ENCODE measurements at regions not wholly inside any gene's neighbourhood (a gene's known extent, or its start where the extent isn't known, plus 50 kb on each side); places are given as distances from the start of the nearest gene placed in this dataset.
"Not testable (repeated sequence)": the region's sequence is repeated elsewhere in the genome, so short reads cannot be mapped to it uniquely, and the experiment has no call there.

DNA sequence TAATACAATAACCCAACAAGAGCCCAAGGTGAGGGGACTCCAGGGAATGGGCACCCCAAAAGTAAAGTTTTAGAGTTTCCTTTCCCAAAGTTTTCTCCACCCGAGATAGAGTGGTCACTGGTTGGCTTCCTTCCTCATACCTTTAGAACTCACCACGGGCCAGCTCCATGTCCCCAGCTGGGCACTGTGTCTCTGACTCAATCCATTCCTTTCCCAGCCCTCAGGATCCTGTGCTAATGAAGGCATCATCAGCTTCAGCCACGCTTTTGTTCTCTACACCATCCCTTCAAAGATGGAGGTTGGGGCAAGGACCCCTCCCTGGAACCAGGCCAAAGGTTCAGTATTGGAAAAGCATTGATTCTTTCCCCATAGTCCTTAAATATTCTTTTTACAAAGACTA is 59.8 kb upstream of the VASH1 start:
- H3K36me3 ChIP-seq (ENCODE audit: control insufficient read depth, insufficient read depth, low read length), result no peaks in the 10 kb centered on the region
- no peak overlapping the region for H3K4me3 ChIP-seq (replicated peaks; ENCODE audit: low read depth, low read length)
- DNase-seq (ENCODE audit: extremely low read depth, insufficient read length), result no peak
- no peak for TF ChIP-seq CTCF (IDR thresholded peaks at IDR 0.05; ENCODE audit: insufficient read depth, low read length, poor library complexity, severe bottlenecking)
- no peaks in the 10 kb centered on the region for H3K27me3 ChIP-seq (replicated peaks; ENCODE audit: control insufficient read depth, insufficient read depth, low read length)

GRCh38 chr14:76701981-76702380 is 59.3 kb upstream of the VASH1 start:
- DNase-seq (ENCODE audit: extremely low read depth, insufficient read length), result no peak
- Histone ChIP-seq H3K27me3 (replicated peaks; ENCODE audit: control insufficient read depth, insufficient read depth, low read length) (no peaks in the 10 kb centered on the region), H3K4me3 (replicated peaks; ENCODE audit: low read depth, low read length) (no peak overlapping the region), H3K36me3 (ENCODE audit: control insufficient read depth, insufficient read depth, low read length) (no peaks in the 10 kb centered on the region)
- TF ChIP-seq CTCF (IDR thresholded peaks at IDR 0.05; ENCODE audit: insufficient read depth, low read length, poor library complexity, severe bottlenecking), result no peak

- DNase-seq (ENCODE audit: extremely low read depth, insufficient read length), result no peak
- no peak for TF ChIP-seq CTCF (IDR thresholded peaks at IDR 0.05; ENCODE audit: insufficient read depth, low read length, poor library complexity, severe bottlenecking)
- Histone ChIP-seq H3K36me3 (ENCODE audit: control insufficient read depth, insufficient read depth, low read length) (no peaks in the 10 kb centered on the region), H3K4me3 (replicated peaks; ENCODE audit: low read depth, low read length) (no peak overlapping the region), H3K27me3 (replicated peaks; ENCODE audit: control insufficient read depth, insufficient read depth, low read length) (no peaks in the 10 kb centered on the region)
Measured at GRCh38 chr14:76705214-76705613, 56.1 kb upstream of the VASH1 start.

DNA sequence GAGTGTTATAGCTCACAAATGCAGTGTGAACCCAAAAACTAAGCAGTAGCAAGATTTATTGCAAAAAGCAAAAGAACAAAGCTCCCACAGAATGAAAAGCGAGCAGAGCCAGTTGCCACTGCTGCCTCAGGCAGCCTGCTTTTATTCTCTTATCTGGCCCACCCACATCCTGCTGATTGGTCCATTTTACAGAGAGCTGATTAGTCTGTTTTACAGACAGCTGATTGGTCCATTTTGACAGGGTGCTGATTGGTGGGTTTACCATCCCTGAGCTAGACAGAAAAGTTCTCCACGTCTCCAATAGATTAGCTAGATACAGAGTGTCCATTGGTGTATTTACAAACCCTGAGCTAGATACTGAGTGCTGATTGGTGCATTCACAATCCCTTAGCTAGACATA is 55.1 kb upstream of the VASH1 start:
- not testable (repeated sequence) for DNase-seq (ENCODE audit: extremely low read depth, insufficient read length); H3K27me3 ChIP-seq (replicated peaks; ENCODE audit: control insufficient read depth, insufficient read depth, low read length); H3K4me3 ChIP-seq (replicated peaks; ENCODE audit: low read depth, low read length); H3K36me3 ChIP-seq (ENCODE audit: control insufficient read depth, insufficient read depth, low read length)

DNA sequence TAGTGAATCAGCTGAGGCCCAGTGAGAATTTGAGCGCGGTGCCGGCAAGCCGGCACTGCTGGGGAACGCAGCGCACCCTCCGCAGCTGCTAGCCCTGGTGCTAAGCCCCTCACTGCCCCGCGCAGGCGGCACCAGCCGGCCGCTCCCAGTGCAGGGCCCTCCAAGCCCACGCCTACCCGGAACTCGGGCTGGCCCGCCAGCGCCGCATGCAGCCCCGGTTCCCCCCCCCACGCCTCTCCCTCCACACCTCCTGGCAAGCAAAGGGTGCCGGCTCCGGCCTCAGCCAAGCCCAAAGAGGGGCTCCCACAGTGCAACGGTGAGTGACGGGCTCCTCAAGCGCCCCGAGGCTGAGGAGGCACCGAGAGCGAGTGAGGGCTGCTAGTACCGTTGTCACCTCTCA is 54.5 kb upstream of the VASH1 start:
- no peak for TF ChIP-seq CTCF (IDR thresholded peaks at IDR 0.05; ENCODE audit: insufficient read depth, low read length, poor library complexity, severe bottlenecking)
- H3K4me3 ChIP-seq (replicated peaks; ENCODE audit: low read depth, low read length), result no peak overlapping the region
- H3K27me3 ChIP-seq (replicated peaks; ENCODE audit: control insufficient read depth, insufficient read depth, low read length), result no peaks in the 10 kb centered on the region
- H3K36me3 ChIP-seq (ENCODE audit: control insufficient read depth, insufficient read depth, low read length), result no peaks in the 10 kb centered on the region
- no peak for DNase-seq (ENCODE audit: extremely low read depth, insufficient read length)

- no peaks in the 10 kb centered on the region for H3K36me3 ChIP-seq (ENCODE audit: control insufficient read depth, insufficient read depth, low read length)
- no peak overlapping the region for H3K4me3 ChIP-seq (replicated peaks; ENCODE audit: low read depth, low read length)
- DNase-seq (ENCODE audit: extremely low read depth, insufficient read length), result no peak
- TF ChIP-seq CTCF (IDR thresholded peaks at IDR 0.05; ENCODE audit: insufficient read depth, low read length, poor library complexity, severe bottlenecking), result no peak
- no peaks in the 10 kb centered on the region for H3K27me3 ChIP-seq (replicated peaks; ENCODE audit: control insufficient read depth, insufficient read depth, low read length)
Measured at GRCh38 chr14:76708028-76708427, 53.2 kb upstream of the VASH1 start.

Measured in GM06990 (cell line).